ENCODE measurements at regions not wholly inside any gene's neighbourhood (a gene's known extent, or its start where the extent isn't known, plus 50 kb on each side); places are given as distances from the start of the nearest gene placed in this dataset.

DNA sequence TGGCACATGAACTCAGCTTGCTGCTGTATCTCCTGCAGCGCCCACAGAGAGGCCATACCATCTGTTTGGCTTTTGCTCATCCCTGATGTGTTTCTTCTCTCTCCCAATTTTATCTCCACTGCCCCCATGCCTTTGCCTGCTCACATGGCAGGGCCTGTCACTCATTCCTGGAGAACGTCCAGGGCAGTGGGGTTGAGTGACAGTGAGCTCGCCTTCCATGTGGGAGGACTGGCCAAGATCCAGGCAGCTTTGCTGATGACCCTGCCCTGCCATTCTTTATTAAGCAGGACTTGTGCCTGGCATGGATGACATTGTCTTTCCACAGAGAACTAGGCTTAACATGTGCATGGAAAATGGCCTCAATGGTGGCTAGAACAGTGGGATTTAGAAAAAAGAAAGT is 230.5 kb upstream of the THSD7B start:
- no peak for DNase-seq (ENCODE audit: low read depth)
- TF ChIP-seq, protein P1, sequence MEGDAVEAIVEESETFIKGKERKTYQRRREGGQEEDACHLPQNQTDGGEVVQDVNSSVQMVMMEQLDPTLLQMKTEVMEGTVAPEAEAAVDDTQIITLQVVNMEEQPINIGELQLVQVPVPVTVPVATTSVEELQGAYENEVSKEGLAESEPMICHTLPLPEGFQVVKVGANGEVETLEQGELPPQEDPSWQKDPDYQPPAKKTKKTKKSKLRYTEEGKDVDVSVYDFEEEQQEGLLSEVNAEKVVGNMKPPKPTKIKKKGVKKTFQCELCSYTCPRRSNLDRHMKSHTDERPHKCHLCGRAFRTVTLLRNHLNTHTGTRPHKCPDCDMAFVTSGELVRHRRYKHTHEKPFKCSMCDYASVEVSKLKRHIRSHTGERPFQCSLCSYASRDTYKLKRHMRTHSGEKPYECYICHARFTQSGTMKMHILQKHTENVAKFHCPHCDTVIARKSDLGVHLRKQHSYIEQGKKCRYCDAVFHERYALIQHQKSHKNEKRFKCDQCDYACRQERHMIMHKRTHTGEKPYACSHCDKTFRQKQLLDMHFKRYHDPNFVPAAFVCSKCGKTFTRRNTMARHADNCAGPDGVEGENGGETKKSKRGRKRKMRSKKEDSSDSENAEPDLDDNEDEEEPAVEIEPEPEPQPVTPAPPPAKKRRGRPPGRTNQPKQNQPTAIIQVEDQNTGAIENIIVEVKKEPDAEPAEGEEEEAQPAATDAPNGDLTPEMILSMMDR (IDR thresholded peaks at IDR 0.05; ENCODE audit: insufficient read depth, low read length) = no peak
- no peak overlapping the region for H3K4me3 ChIP-seq (ENCODE audit: low read depth, low read length)

DNA sequence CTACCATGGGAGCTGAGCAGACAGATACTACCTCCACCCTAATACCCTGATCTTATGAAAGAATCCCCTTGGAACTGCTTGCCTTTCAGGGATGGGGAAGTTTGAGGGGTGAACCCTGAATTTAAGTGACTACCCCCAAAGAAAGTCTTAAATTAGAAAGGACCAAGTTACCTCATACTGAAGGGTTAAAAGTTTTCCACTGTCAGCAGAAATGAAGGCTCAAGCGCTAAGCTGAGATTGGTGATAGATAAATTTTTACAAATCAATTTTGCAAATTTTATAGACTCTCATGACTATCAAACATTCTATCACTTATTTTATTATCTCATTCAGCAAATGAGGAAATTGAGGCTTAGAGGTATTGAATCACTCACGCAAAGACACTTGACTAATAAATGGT is 233.2 kb upstream of the THSD7B start:
- H3K4me3 ChIP-seq (ENCODE audit: low read depth, low read length) = no peak overlapping the region
- TF ChIP-seq, protein P1 (IDR thresholded peaks at IDR 0.05; ENCODE audit: insufficient read depth, low read length) = no peak
- DNase-seq (ENCODE audit: low read depth) = no peak

DNA sequence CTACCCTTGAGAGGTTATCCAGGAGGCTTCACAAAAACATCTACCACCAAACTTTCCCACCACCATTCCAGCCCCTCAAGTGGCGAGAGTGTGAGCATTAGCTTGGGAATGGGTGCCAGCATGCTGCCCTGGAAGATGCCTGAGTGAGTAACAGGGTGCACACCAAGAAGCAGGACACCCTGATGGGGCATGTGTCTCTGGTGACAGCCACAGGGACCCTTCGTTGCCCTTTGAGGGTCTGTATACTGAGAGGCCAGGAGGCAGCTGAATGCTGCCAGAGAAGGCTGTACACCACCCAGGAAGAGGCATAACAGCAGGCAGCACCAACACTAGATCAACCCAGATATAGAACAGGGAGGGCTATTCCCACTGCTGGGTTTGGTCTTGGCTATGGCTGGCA is 233.6 kb upstream of the THSD7B start:
- no peak for DNase-seq (ENCODE audit: low read depth)
- H3K4me3 ChIP-seq (ENCODE audit: low read depth, low read length) = no peak overlapping the region
- TF ChIP-seq, protein P1 (IDR thresholded peaks at IDR 0.05; ENCODE audit: insufficient read depth, low read length) = no peak

DNA sequence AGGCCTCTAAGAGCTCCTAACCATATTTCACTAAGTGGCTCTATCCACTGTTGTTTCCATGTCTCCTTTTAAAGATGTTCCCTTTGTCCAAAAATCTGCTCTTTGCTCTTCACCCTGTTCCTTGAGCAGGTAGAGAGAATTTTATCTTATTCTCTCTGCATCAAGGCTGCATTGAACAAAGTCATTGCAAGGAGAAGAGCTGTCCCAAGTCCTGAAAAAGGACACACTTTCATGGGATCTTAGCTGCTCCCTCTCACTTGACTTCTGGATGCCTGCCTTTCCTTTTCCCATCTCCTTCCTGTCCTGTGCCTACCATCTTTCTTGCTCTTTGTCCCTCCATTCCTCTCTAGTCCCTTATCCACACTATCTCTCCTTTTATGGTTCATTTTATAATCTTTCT is 235.2 kb upstream of the THSD7B start:
- TF ChIP-seq, protein P1 (IDR thresholded peaks at IDR 0.05; ENCODE audit: insufficient read depth, low read length) = no peak
- no peak overlapping the region for H3K4me3 ChIP-seq (ENCODE audit: low read depth, low read length)
- no peak for DNase-seq (ENCODE audit: low read depth)

DNA sequence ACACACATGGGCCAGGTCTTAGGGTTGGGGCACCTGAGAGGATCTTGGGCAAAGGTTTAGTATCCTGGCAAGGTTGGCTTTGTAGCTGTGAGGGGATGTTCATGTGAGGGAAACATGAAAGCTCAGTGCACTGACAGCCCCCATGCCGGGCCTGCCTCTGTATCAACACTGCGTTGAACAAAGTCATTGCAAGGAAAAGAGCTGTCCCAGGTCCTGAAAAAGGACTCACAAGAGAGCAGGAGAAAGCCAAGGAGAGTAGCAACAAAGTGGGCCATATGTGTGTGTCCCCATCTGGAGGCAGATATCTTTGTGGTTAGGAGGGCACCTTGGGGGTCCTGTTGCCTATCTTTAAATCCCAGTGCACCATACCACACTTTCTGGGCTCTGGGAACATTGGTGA is 237.8 kb upstream of the THSD7B start:
- H3K4me3 ChIP-seq (ENCODE audit: low read depth, low read length) = no peak overlapping the region
- TF ChIP-seq, protein P1 (IDR thresholded peaks at IDR 0.05; ENCODE audit: insufficient read depth, low read length) = no peak
- DNase-seq (ENCODE audit: low read depth) = peak; percentile 1

DNA sequence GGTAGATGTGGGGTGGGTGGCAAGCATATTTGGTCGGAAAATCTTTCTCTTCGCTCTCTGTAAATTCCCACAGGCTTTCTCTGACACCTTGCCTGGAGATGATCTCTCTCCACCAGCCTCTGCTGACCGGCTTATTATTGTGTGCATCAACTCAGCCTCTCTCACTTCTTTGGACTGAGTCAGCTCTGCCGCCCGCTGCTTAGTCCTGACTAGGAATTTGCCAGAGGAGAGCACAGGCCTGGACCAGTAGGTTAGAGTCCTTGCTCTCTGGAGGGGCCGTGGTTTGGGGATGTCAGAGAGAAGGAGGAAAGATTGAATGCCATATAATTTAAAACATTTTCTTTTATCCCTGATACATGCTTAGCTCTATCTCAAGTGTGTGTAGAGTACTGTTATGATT is 242.6 kb upstream of the THSD7B start:
- TF ChIP-seq, protein P1 (IDR thresholded peaks at IDR 0.05; ENCODE audit: insufficient read depth, low read length) = no peak
- no peak for DNase-seq (ENCODE audit: low read depth)
- no peak overlapping the region for H3K4me3 ChIP-seq (ENCODE audit: low read depth, low read length)

DNA sequence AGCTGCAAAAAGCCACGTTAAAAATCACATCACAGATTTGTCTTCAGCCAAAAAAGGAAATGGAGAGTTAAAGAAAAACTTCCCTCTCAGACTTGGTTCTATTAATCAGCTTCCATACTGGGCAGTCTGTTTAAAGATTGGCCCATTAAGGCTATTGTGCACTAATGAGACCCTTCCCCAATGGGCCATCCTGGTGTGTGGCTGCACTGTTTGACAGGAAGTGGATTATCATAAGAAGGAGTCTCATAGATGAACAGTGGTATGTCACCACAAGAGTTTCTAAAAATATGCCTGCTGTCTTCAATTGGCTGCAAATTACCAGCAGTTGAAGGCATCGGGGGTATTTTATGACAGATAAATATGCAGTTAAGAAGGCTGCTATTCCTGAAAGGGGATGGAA is 247.6 kb upstream of the THSD7B start:
- DNase-seq (ENCODE audit: low read depth) = no peak
- H3K4me3 ChIP-seq (ENCODE audit: low read depth, low read length) = no peak overlapping the region

More for the DNA sequence above, 247.6 kb upstream of the THSD7B start:
- TF ChIP-seq, protein P1 (IDR thresholded peaks at IDR 0.05; ENCODE audit: insufficient read depth, low read length) = no peak
